ENCODE measurements at regions not wholly inside any gene's neighbourhood (a gene's known extent, or its start where the extent isn't known, plus 50 kb on each side); places are given as distances from the start of the nearest gene placed in this dataset.
"Not testable (repeated sequence)": the region's sequence is repeated elsewhere in the genome, so short reads cannot be mapped to it uniquely, and the experiment has no call there.

DNA sequence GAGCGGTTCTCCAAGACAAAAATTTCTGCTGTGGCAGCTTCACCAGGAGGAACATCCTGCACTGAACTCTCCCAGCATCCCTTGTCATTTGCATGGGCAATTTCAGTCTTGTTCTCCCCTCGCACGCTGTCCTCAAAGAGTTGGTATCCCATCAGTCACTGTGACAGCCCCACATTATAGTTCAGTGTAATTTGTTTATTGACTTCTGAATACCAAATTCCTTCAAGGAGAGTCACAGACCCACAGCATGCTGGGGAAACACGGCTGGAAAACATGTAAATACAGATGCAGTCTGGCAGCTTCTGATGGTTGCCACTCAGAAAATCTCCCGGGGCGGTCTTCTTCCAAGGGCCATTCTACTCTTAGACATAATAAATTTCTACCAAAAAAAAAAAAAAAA is 151.0 kb upstream of the NEBL start:
- no peak for ATAC-seq (replicated peaks)
- Mint-ChIP-seq H3K27ac (no peak overlapping the region), H3K4me3 (no peak overlapping the region), H3K36me3 (ENCODE audit: low read depth) (no peaks in the 10 kb centered on the region), H3K27me3 (peaks cover 15% of the 10 kb centered on the region), H3K9me3 (peaks cover 6% of the 10 kb centered on the region), H3K4me1 (no peaks in the 10 kb centered on the region)

DNA sequence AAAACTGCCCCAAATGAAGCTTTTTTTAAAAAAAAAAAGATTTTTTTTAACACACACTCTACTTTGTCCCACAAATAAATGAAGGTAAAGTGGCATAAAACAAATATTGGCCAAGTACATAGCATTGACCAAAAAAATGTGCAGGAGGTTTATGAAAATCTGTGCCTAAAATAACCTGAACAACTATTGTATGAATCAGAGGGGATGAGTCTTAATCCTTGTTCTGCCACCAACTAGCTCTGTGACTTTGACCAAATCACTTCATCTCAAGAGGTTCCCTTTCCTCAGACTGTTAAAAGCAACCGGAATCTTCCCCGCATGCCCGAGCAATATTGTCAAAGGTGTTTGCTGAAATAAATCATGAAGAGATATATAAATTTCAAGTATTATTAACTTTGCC is 150.4 kb upstream of the NEBL start:
- Mint-ChIP-seq H3K27ac (no peak overlapping the region), H3K36me3 (ENCODE audit: low read depth) (no peaks in the 10 kb centered on the region), H3K4me1 (no peaks in the 10 kb centered on the region), H3K27me3 (peaks cover 15% of the 10 kb centered on the region), H3K9me3 (peaks cover 6% of the 10 kb centered on the region), H3K4me3 (no peak overlapping the region)
- no peak for ATAC-seq (replicated peaks)

GRCh38 chr10:21047096-21047495 is 150.0 kb upstream of the NEBL start:
- Mint-ChIP-seq H3K27me3 (peaks cover 15% of the 10 kb centered on the region), H3K4me1 (no peaks in the 10 kb centered on the region), H3K4me3 (no peak overlapping the region), H3K9me3 (peaks cover 6% of the 10 kb centered on the region), H3K36me3 (ENCODE audit: low read depth) (no peaks in the 10 kb centered on the region), H3K27ac (no peak overlapping the region)
- ATAC-seq (replicated peaks): no peak

- no peak overlapping the region for H3K27ac Mint-ChIP-seq
- no peaks in the 10 kb centered on the region for H3K9me3 Mint-ChIP-seq
- H3K4me1 Mint-ChIP-seq: no peaks in the 10 kb centered on the region
- no peaks in the 10 kb centered on the region for H3K36me3 Mint-ChIP-seq (ENCODE audit: low read depth)
- no peak overlapping the region for H3K4me3 Mint-ChIP-seq
- H3K27me3 Mint-ChIP-seq: no peaks in the 10 kb centered on the region
- ATAC-seq (replicated peaks): no peak
Measured at GRCh38 chr10:21043044-21043443, 145.9 kb upstream of the NEBL start.

DNA sequence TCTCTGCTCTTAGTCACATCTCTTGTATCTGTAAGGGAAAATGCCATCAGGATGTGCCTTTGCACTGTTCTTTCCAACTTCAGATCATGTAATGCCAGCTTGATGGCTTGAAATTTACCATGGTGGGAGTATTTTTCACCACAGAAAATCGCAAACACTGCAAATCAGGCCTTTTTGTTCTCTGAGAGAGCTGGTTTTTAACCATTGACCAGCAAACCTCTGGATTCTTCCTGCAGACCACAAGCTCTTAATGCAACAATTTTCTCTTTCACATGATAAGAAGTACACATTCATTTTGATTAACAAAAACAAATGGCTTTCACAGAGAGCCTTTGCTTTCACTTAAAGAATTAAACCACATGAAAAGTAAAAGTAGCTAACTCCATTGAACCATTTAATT is 145.4 kb upstream of the NEBL start:
- Mint-ChIP-seq H3K4me3 (no peak overlapping the region), H3K36me3 (ENCODE audit: low read depth) (no peaks in the 10 kb centered on the region), H3K27ac (no peak overlapping the region), H3K27me3 (no peaks in the 10 kb centered on the region), H3K9me3 (no peaks in the 10 kb centered on the region), H3K4me1 (no peaks in the 10 kb centered on the region)
- no peak for ATAC-seq (replicated peaks)

DNA sequence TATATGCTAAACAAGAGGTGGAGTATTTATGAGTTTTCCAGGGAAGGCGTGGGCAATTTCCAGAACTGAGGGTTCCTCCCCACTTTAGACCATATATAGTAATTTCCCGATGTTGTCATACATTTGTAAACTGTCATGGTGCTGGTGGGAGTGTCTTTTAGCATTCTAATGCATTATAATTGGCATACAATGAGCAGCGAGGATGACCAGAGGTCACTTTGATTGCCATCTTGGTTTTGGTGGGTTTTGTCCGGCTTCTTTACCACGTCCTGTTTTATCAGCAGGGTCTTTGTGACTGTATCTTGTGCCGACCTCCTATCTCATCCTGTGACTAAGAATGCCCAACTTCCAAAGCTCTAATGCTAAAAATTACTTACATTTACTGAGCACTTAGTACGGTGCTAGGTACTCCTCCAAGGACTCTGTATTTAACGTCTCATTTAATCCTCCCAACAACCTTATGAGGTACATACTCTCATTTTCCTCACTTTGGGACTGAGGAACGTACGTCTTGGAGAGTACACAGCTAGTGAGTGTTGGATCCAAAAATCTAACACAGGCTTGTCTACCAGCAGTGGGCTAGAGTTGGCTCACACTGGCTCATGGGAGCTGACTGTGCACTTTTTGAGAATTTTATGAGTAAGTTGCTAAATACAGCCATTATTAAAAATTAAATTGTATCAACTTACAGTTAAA is 144.8 kb upstream of the NEBL start:
- Mint-ChIP-seq H3K36me3 (ENCODE audit: low read depth) (no peaks in the 10 kb centered on the region), H3K4me1 (no peaks in the 10 kb centered on the region), H3K4me3 (no peak overlapping the region), H3K27me3 (no peaks in the 10 kb centered on the region), H3K27ac (no peak overlapping the region), H3K9me3 (no peaks in the 10 kb centered on the region)
- ATAC-seq (replicated peaks): no peak

DNA sequence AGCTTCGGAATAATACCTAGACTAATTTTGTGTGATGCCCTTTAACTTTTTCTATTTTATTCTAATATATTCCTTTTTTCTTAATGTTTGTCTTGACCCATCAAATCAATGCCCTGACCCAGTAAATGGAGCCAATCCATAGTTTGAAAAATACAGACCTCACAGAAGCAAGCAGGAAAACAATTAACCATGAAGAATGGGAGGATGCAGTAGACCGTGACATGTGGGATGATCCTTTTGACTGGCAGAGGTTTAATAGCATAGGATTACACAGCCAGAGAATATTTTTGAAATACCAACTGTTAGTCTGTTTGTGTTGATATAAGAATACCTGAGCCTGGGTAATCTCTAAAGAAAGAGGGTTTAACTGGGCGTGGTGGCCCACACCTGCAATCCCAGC is 142.6 kb upstream of the NEBL start:
- ATAC-seq (replicated peaks): no peak
- Mint-ChIP-seq H3K27ac (no peak overlapping the region), H3K9me3 (no peaks in the 10 kb centered on the region), H3K4me3 (no peak overlapping the region), H3K27me3 (peaks cover 4% of the 10 kb centered on the region), H3K36me3 (ENCODE audit: low read depth) (no peaks in the 10 kb centered on the region), H3K4me1 (no peaks in the 10 kb centered on the region)

GRCh38 chr10:21036757-21037156 is 139.6 kb upstream of the NEBL start:
- Mint-ChIP-seq H3K27ac (no peak overlapping the region), H3K9me3 (no peaks in the 10 kb centered on the region), H3K4me3 (no peak overlapping the region), H3K36me3 (ENCODE audit: low read depth) (no peaks in the 10 kb centered on the region), H3K27me3 (peaks cover 4% of the 10 kb centered on the region), H3K4me1 (no peaks in the 10 kb centered on the region)
- no peak for ATAC-seq (replicated peaks)

DNA sequence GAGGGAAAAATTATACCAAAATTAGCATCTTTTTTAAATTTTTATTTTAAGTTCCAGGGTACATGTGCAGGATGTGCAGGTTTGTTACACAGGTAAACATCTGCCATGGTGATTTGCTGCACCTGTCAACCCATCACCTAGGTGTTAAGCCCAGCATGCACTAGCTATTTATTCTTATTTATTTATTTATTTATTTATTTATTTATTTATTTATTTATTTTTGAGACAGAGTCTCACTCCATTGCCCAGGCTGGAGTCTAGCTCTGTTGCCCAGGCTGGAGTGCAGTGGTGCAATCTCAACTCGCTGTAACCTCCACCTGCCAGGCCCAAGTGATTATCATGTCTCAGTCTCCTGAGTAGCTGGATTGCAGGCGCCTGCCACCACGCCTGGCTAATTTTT is 137.7 kb upstream of the NEBL start:
- H3K4me1 Mint-ChIP-seq; H3K36me3 Mint-ChIP-seq (ENCODE audit: low read depth); H3K9me3 Mint-ChIP-seq; H3K27me3 Mint-ChIP-seq; ATAC-seq (replicated peaks); H3K4me3 Mint-ChIP-seq; H3K27ac Mint-ChIP-seq: not testable (repeated sequence)

DNA sequence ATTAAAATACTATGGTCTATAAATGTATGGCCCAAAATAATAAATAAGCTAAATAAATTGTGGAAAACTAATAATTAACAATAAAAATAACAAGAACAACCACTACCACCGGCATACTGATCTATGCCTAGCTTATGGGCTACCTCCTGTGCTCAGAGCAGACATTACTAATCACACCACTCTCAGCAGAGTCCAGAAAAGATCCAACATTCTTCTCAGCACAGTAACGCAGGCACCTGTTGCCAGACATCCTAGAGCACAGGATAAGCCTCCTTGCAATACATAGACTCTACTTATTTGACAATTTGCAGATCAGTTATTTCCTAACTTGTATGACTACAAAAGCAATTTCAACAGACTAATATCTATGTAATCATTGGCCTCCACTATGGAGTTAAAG is 137.1 kb upstream of the NEBL start:
- H3K4me1 Mint-ChIP-seq: no peaks in the 10 kb centered on the region
- H3K27me3 Mint-ChIP-seq: peaks cover 6% of the 10 kb centered on the region
- no peak overlapping the region for H3K27ac Mint-ChIP-seq
- ATAC-seq (replicated peaks): no peak
- peaks cover 2% of the 10 kb centered on the region for H3K9me3 Mint-ChIP-seq
- no peak overlapping the region for H3K4me3 Mint-ChIP-seq
- H3K36me3 Mint-ChIP-seq (ENCODE audit: low read depth): no peaks in the 10 kb centered on the region

DNA sequence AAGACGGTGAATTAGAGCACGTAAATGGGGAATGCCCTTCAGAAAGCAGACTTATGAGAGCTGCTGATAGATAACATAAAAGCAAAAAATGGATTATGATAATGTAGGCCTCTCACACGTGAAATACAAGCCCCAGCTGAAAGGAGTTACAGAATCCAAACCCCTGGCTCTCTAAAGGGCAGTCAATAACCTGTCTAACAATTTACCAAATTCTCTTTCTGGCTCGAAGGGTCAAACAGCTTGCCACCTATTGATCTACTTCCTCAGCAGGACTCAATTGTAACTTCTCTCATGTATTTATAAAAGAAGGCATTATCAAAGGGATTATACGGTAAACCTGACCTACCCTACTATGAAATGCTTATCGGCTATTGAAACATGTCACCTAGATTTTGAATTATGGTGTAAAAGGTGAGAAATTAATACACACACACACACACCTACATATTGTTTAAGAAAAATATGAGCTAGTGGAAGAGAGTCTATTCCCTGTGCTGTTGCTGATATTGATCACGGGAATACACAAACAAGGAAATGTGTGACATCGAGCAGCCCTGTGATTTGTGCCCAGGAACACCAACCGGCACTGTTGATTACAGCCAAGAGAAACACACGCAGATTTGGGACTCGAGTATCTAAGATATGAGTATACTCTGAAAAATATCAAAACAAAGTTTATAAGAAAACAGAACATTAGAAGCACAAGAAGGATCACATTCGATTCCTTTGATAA is 135.6 kb upstream of the NEBL start:
- no peaks in the 10 kb centered on the region for H3K4me1 Mint-ChIP-seq
- H3K27ac Mint-ChIP-seq: no peak overlapping the region
- no peak overlapping the region for H3K4me3 Mint-ChIP-seq
- no peak for ATAC-seq (replicated peaks)
- peaks cover 5% of the 10 kb centered on the region for H3K9me3 Mint-ChIP-seq
- H3K36me3 Mint-ChIP-seq (ENCODE audit: low read depth): no peaks in the 10 kb centered on the region
- H3K27me3 Mint-ChIP-seq: peaks cover 9% of the 10 kb centered on the region

DNA sequence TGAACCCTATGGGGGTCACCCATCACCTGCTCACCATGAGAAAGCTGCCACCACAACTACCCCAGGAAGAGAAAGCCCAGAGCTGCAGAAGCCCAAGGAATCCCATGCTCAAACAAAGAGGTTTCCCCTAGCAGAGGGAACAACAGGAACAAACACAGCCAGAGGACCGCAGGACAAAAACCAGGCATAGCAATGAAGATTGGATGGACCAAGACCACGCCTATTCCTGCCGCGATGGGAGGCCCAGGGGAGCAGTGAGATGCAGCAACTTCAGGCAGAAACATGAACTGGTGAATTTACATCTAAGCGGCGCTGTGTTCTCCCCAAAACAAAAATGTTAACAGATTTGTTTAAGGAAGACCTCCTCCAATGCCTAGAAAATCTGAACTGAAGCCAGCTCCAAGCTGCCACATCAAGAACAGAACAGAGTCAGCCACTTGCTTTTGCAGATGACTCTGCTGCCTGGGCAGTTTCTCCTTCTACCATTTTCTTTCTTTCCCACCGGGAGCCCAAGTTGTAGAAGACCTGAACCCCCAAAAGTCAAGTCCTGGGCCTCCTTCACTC is 134.2 kb upstream of the NEBL start:
- ATAC-seq (replicated peaks): no peak
- Mint-ChIP-seq H3K27ac (no peak overlapping the region), H3K4me1 (no peaks in the 10 kb centered on the region), H3K9me3 (peaks cover 5% of the 10 kb centered on the region), H3K27me3 (peaks cover 9% of the 10 kb centered on the region), H3K4me3 (no peak overlapping the region), H3K36me3 (ENCODE audit: low read depth) (no peaks in the 10 kb centered on the region)

GRCh38 chr10:21030091-21030490 is 133.0 kb upstream of the NEBL start:
- Mint-ChIP-seq H3K4me1 (no peaks in the 10 kb centered on the region), H3K36me3 (ENCODE audit: low read depth) (no peaks in the 10 kb centered on the region), H3K27ac (no peak overlapping the region), H3K4me3 (no peak overlapping the region), H3K9me3 (peaks cover 5% of the 10 kb centered on the region), H3K27me3 (peaks cover 5% of the 10 kb centered on the region)
- no peak for ATAC-seq (replicated peaks)

DNA sequence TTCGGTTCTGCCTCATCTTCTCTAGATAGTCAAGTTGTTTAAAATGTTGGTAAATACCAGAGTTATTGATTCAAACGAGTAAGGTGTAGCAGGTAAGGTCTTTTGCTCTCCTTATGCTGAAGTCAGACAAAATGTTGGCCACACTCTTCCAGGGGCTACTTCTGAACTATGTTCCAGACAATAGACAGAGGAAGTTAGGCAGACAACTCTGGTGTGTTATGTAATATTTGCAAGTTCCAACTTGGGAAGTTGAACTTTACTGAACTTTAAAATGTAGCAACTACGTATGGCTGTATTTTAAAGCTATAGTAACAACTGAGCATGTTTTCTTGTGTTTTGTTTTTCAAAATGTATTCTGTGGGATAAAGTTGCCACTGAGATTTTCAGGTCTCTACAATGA is 125.7 kb upstream of the NEBL start:
- no peaks in the 10 kb centered on the region for H3K36me3 Mint-ChIP-seq (ENCODE audit: low read depth)
- peaks cover 3% of the 10 kb centered on the region for H3K27me3 Mint-ChIP-seq
- no peak overlapping the region for H3K27ac Mint-ChIP-seq
- peaks cover 11% of the 10 kb centered on the region for H3K9me3 Mint-ChIP-seq
- H3K4me1 Mint-ChIP-seq: no peaks in the 10 kb centered on the region
- no peak overlapping the region for H3K4me3 Mint-ChIP-seq
- no peak for ATAC-seq (replicated peaks)

- Mint-ChIP-seq H3K4me3 (no peak overlapping the region), H3K36me3 (ENCODE audit: low read depth) (no peaks in the 10 kb centered on the region), H3K27me3 (peaks cover 3% of the 10 kb centered on the region), H3K4me1 (no peaks in the 10 kb centered on the region), H3K27ac (no peak overlapping the region), H3K9me3 (peaks cover 11% of the 10 kb centered on the region)
- no peak for ATAC-seq (replicated peaks)
Measured at GRCh38 chr10:21021843-21022594, 124.9 kb upstream of the NEBL start.

All from activated T-helper 17 cell treated with anti-CD3 and anti-CD28 coated beads, Interleukin-2, amount 50 U/mL, for 72 hours (primary cell).